ENCODE measurements at regions not wholly inside any gene's neighbourhood (a gene's known extent, or its start where the extent isn't known, plus 50 kb on each side); places are given as distances from the start of the nearest gene placed in this dataset.
A peak's percentile ranks its signal among the peaks of the same experiment; 100 is the strongest.

DNA sequence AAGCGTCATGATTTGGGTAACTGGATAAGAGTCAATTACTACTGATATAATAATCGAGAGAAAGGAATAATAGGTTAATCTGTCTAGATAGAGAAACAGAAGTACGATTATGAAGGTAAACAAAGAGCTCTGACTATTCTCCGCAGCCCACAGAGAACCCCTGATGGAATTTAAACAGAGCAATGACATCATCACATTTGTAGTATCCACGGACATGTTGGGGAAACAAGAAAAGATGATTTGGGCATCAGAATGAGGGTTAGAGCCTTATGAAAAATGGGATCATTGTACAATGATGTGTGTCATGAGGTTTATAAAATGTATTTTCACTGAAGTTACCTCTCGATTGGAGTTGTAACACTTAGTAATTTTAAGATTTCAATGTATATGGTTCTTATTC, 129.9 kb downstream of the DTHD1 start:
- Mint-ChIP-seq H3K4me1 (ENCODE audit: low read depth, unreplicated experiment) (no peaks in the 10 kb centered on the region), H3K36me3 (ENCODE audit: insufficient read depth, unreplicated experiment) (no peaks in the 10 kb centered on the region), H3K27ac (ENCODE audit: unreplicated experiment) (no peak overlapping the region), H3K27me3 (ENCODE audit: insufficient read depth, unreplicated experiment) (peaks cover 6% of the 10 kb centered on the region), H3K4me3 (ENCODE audit: unreplicated experiment) (no peak overlapping the region), H3K9me3 (ENCODE audit: unreplicated experiment) (no peaks in the 10 kb centered on the region)
- ChIA-PET POLR2A (no interaction called here), CTCF (no interaction called here)
- Histone ChIP-seq H3K36me3 (ENCODE audit: control insufficient read depth, insufficient read depth, low read length) (no peaks in the 10 kb centered on the region), H3K9me3 (no peaks in the 10 kb centered on the region), H3K4me1 (no peaks in the 10 kb centered on the region), H3K27me3 (replicated peaks; ENCODE audit: control insufficient read depth, insufficient read depth, low read length) (no peaks in the 10 kb centered on the region), H3K4me3 (ENCODE audit: low read depth, low read length) (no peak overlapping the region)
- intact Hi-C loops (cut with micrococcal nuclease; ENCODE audit: unreplicated experiment) = loop anchor here (10.0 kb wide), 1 partner anchor 213 kb away; no protein-coding TSS in a partner anchor
- TF ChIP-seq, protein P1, sequence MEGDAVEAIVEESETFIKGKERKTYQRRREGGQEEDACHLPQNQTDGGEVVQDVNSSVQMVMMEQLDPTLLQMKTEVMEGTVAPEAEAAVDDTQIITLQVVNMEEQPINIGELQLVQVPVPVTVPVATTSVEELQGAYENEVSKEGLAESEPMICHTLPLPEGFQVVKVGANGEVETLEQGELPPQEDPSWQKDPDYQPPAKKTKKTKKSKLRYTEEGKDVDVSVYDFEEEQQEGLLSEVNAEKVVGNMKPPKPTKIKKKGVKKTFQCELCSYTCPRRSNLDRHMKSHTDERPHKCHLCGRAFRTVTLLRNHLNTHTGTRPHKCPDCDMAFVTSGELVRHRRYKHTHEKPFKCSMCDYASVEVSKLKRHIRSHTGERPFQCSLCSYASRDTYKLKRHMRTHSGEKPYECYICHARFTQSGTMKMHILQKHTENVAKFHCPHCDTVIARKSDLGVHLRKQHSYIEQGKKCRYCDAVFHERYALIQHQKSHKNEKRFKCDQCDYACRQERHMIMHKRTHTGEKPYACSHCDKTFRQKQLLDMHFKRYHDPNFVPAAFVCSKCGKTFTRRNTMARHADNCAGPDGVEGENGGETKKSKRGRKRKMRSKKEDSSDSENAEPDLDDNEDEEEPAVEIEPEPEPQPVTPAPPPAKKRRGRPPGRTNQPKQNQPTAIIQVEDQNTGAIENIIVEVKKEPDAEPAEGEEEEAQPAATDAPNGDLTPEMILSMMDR (IDR thresholded peaks at IDR 0.05; ENCODE audit: insufficient read depth in 1 of 2, low read depth in 1 of 2, low read length in 1 of 2, severe bottlenecking in 1 of 2, unreplicated experiment in 1 of 2) = no peak
- BruUV-seq (replicated peaks) = no TSS peak
- DNase-seq = no peak

DNA sequence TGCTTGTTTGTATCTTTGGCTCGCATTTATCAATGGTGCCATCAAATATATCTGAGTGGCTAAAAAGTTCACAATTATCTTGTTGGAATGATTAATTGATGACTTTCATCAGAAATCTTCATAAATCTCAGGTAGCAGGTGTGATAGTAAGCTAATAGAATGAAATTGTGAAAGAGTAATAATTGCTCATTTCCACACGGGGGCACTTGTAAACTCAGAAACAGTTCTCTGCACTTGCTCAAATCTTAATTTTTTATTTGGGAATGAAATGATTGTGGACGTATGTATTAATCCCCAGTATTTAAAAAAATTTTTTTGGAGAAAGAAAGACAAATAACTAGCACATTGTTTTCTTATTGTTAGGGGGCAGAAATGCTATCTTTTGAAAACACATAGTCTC, 132.8 kb downstream of the DTHD1 start:
- Histone ChIP-seq H3K36me3 (ENCODE audit: control insufficient read depth, insufficient read depth, low read length) (no peaks in the 10 kb centered on the region), H3K27me3 (replicated peaks; ENCODE audit: control insufficient read depth, insufficient read depth, low read length) (no peaks in the 10 kb centered on the region), H3K9me3 (no peaks in the 10 kb centered on the region), H3K4me3 (ENCODE audit: low read depth, low read length) (no peak overlapping the region), H3K4me1 (no peaks in the 10 kb centered on the region)
- Mint-ChIP-seq H3K4me1 (ENCODE audit: low read depth, unreplicated experiment) (no peaks in the 10 kb centered on the region), H3K9me3 (ENCODE audit: unreplicated experiment) (no peaks in the 10 kb centered on the region), H3K4me3 (ENCODE audit: unreplicated experiment) (no peak overlapping the region), H3K36me3 (ENCODE audit: insufficient read depth, unreplicated experiment) (no peaks in the 10 kb centered on the region), H3K27me3 (ENCODE audit: insufficient read depth, unreplicated experiment) (peaks cover 10% of the 10 kb centered on the region), H3K27ac (ENCODE audit: unreplicated experiment) (no peak overlapping the region)
- intact Hi-C loops (cut with micrococcal nuclease; ENCODE audit: unreplicated experiment) = loop anchor here (2.0 to 10.0 kb wide), 2 partner anchors 211 to 969 kb away; no protein-coding TSS in a partner anchor
- no peak for DNase-seq
- no TSS peak for BruUV-seq (replicated peaks)
- POLR2A ChIA-PET = no interaction called here
- TF ChIP-seq, protein P1 (IDR thresholded peaks at IDR 0.05; ENCODE audit: insufficient read depth in 1 of 2, low read depth in 1 of 2, low read length in 1 of 2, severe bottlenecking in 1 of 2, unreplicated experiment in 1 of 2) = peak; percentile 20 to 26
- CTCF ChIA-PET = no interaction called here

DNA sequence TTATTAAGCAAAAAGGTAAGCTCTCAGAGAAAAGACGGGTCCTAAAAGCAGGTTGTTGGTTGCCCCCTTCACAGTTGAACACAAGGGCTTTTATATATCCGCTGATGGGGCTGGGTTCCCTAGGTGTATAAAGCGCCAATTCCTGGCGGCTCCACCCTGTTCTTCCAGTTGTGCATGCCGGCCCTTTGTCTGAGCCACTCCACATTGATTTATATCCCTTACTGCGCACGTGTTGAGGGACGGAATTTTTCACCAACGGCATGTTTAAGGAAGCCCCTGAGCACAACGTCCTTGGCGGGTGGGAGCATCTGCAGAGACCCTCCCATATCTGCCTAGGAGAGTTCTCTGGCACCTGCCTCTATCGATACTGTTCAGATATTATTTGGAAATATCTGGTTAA, 135.7 kb downstream of the DTHD1 start:
- CTCF ChIA-PET = no interaction called here

More for the DNA sequence above, 135.7 kb downstream of the DTHD1 start:
- POLR2A ChIA-PET = no interaction called here
- Histone ChIP-seq H3K4me3 (ENCODE audit: low read depth, low read length) (no peak overlapping the region), H3K4me1 (no peaks in the 10 kb centered on the region), H3K9me3 (no peaks in the 10 kb centered on the region), H3K36me3 (ENCODE audit: control insufficient read depth, insufficient read depth, low read length) (no peaks in the 10 kb centered on the region), H3K27me3 (replicated peaks; ENCODE audit: control insufficient read depth, insufficient read depth, low read length) (no peaks in the 10 kb centered on the region)
- TF ChIP-seq, protein P1 (IDR thresholded peaks at IDR 0.05; ENCODE audit: insufficient read depth in 1 of 2, low read depth in 1 of 2, low read length in 1 of 2, severe bottlenecking in 1 of 2, unreplicated experiment in 1 of 2) = no peak
- intact Hi-C loops (cut with micrococcal nuclease; ENCODE audit: unreplicated experiment) = loop anchor here (10.0 kb wide), 1 partner anchor 208 kb away; no protein-coding TSS in a partner anchor
- Mint-ChIP-seq H3K4me3 (ENCODE audit: unreplicated experiment) (no peak overlapping the region), H3K27me3 (ENCODE audit: insufficient read depth, unreplicated experiment) (peaks cover 10% of the 10 kb centered on the region), H3K9me3 (ENCODE audit: unreplicated experiment) (no peaks in the 10 kb centered on the region), H3K36me3 (ENCODE audit: insufficient read depth, unreplicated experiment) (no peaks in the 10 kb centered on the region), H3K4me1 (ENCODE audit: low read depth, unreplicated experiment) (no peaks in the 10 kb centered on the region), H3K27ac (ENCODE audit: unreplicated experiment) (no peak overlapping the region)
- no peak for DNase-seq
- no TSS peak for BruUV-seq (replicated peaks)

Measured in Caco-2 (cell line).